Endodermal cell (in vitro differentiated cells): ENCODE measurements at regions not wholly inside any gene's neighbourhood (a gene's known extent, or its start where the extent isn't known, plus 50 kb on each side); places are given as distances from the start of the nearest gene placed in this dataset.
"Not testable (repeated sequence)": the region's sequence is repeated elsewhere in the genome, so short reads cannot be mapped to it uniquely, and the experiment has no call there.

Experiments used
- DNase-seq: peaks from one replicate; pipeline ENCODE4 v3.0.0-alpha.2; 2017
- H3K27ac ChIP-seq: 2 replicates; pipeline ENCODE4 v1.5.1; 2013; ENCODE audit warnings: mild to moderate bottlenecking, low read depth, low read length, moderate library complexity
- H3K27me3 ChIP-seq: 2 replicates; pipeline ENCODE4 v1.6.1; 2013; ENCODE audit warnings: mild to moderate bottlenecking, low read length, moderate library complexity; ENCODE audit not compliant: insufficient read depth, control insufficient read depth, poor library complexity, severe bottlenecking
- H3K36me3 ChIP-seq: 2 replicates; pipeline ENCODE4 v1.7.0; 2013; ENCODE audit warnings: mild to moderate bottlenecking, low read length, moderate library complexity; ENCODE audit not compliant: control insufficient read depth, insufficient read depth
- H3K4me1 ChIP-seq: one replicate; pipeline ENCODE4 v1.7.0; 2013; ENCODE audit warnings: low read length; ENCODE audit not compliant: control insufficient read depth, insufficient read depth
- H3K4me3 ChIP-seq: 2 replicates; pipeline ENCODE4 v1.5.1; 2013; ENCODE audit warnings: mild to moderate bottlenecking, low read length, moderate library complexity
- H3K9ac ChIP-seq: 2 replicates; pipeline ENCODE4 v1.6.1; 2013; ENCODE audit warnings: mild to moderate bottlenecking, low read length, moderate library complexity; ENCODE audit not compliant: poor library complexity, severe bottlenecking; ENCODE audit errors: extremely low read depth
- H3K9me3 ChIP-seq: 2 replicates; pipeline ENCODE4 v1.6.1; 2013; ENCODE audit warnings: mild to moderate bottlenecking, low read length, moderate library complexity; ENCODE audit not compliant: control insufficient read depth
- H3K27ac Mint-ChIP-seq: 2 replicates; pipeline ENCODE4 v1.8.0; 2020; ENCODE audit warnings: mixed read lengths
- H3K27me3 Mint-ChIP-seq: 2 replicates; pipeline ENCODE4 v1.8.0; 2021; ENCODE audit warnings: mild to moderate bottlenecking, mixed read lengths; ENCODE audit not compliant: insufficient read depth
- H3K36me3 Mint-ChIP-seq: 2 replicates; pipeline ENCODE4 v1.8.0; 2020; ENCODE audit warnings: low read depth, mixed read lengths
- H3K4me1 Mint-ChIP-seq: 2 replicates; pipeline ENCODE4 v1.8.0; 2020; ENCODE audit warnings: mixed read lengths
- H3K4me3 Mint-ChIP-seq: 2 replicates; pipeline ENCODE4 v1.8.0; 2020; ENCODE audit warnings: mild to moderate bottlenecking, moderate library complexity, mixed read lengths
- H3K9me3 Mint-ChIP-seq: 2 replicates; pipeline ENCODE4 v1.8.0; 2020; ENCODE audit warnings: mild to moderate bottlenecking, mixed read lengths
- CTCF ChIP-seq: fragments of 200-600 bp; sonication (generic); conservative IDR thresholded peaks from 2 replicates; pipeline ENCODE4 v1.5.0; 2021; ENCODE audit warnings: antibody characterized with exemption, mild to moderate bottlenecking
- WGBS, 2 experiments: methylation state at CpG; one replicate each; pipeline versions ENCODE4 v1.1.5 to v1.1.7; 2013; ENCODE audit warnings: missing lambda C conversion rate in 2 of 2, mixed read lengths in 1 of 2; ENCODE audit not compliant: insufficient coverage in 1 of 2, insufficient read length in 1 of 2; 5-methylcytosine and 5-hydroxymethylcytosine counted together

- H3K27me3 Mint-ChIP-seq, result peaks cover 21% of the 10 kb centered on the region
- no peaks in the 10 kb centered on the region for H3K9me3 ChIP-seq
- no peak overlapping the region for H3K4me3 Mint-ChIP-seq
- H3K36me3 Mint-ChIP-seq, result no peaks in the 10 kb centered on the region
- peaks cover 11% of the 10 kb centered on the region for H3K4me1 Mint-ChIP-seq
- no peaks in the 10 kb centered on the region for H3K36me3 ChIP-seq
- peaks cover 3% of the 10 kb centered on the region for H3K4me1 ChIP-seq
- H3K27ac ChIP-seq, result no peak overlapping the region
- H3K27me3 ChIP-seq, result peaks cover 5% of the 10 kb centered on the region
- H3K9me3 Mint-ChIP-seq, result no peaks in the 10 kb centered on the region
- WGBS, 2 experiments, result 80 to 83% methylated on average over 1 to 2 of the region's 2 CpGs
- H3K4me3 ChIP-seq, result no peak overlapping the region
- no peak overlapping the region for H3K27ac Mint-ChIP-seq
- no peak overlapping the region for H3K9ac ChIP-seq
- no peak for DNase-seq
- TF ChIP-seq CTCF, result no peak
Measured at GRCh38 chr11:45374130-45374529, 88.0 kb upstream of the SYT13 start.

- Histone ChIP-seq H3K36me3 (no peaks in the 10 kb centered on the region), H3K4me1 (peaks cover 3% of the 10 kb centered on the region), H3K9me3 (no peaks in the 10 kb centered on the region), H3K27me3 (peaks cover 5% of the 10 kb centered on the region), H3K9ac (no peak overlapping the region), H3K27ac (no peak overlapping the region), H3K4me3 (no peak overlapping the region)
- Mint-ChIP-seq H3K27me3 (peaks cover 23% of the 10 kb centered on the region), H3K27ac (no peak overlapping the region), H3K4me1 (peaks cover 11% of the 10 kb centered on the region), H3K9me3 (no peaks in the 10 kb centered on the region), H3K36me3 (no peaks in the 10 kb centered on the region), H3K4me3 (no peak overlapping the region)
- no peak for DNase-seq
- WGBS, 2 experiments, result 90 to 97% methylated on average over 4 to 7 of the region's 7 CpGs
- no peak for TF ChIP-seq CTCF
Measured at GRCh38 chr11:45373506-45374035, 87.4 kb upstream of the SYT13 start.

- not testable (repeated sequence) for H3K4me3 Mint-ChIP-seq, DNase-seq, H3K27me3 ChIP-seq, H3K27ac ChIP-seq, H3K9me3 ChIP-seq, H3K36me3 ChIP-seq, H3K27ac Mint-ChIP-seq, H3K4me1 ChIP-seq, H3K4me3 ChIP-seq, H3K36me3 Mint-ChIP-seq, H3K9me3 Mint-ChIP-seq, H3K9ac ChIP-seq
- 83 to 93% methylated on average over 14 to 16 of the region's 16 CpGs for WGBS, 2 experiments
- H3K4me1 Mint-ChIP-seq, result peaks cover 11% of the 10 kb centered on the region
- H3K27me3 Mint-ChIP-seq, result peaks cover 22% of the 10 kb centered on the region
Measured at GRCh38 chr11:45372414-45372813, 86.3 kb upstream of the SYT13 start.
